ENCODE measurements at regions not wholly inside any gene's neighbourhood (a gene's known extent, or its start where the extent isn't known, plus 50 kb on each side); places are given as distances from the start of the nearest gene placed in this dataset.

DNA sequence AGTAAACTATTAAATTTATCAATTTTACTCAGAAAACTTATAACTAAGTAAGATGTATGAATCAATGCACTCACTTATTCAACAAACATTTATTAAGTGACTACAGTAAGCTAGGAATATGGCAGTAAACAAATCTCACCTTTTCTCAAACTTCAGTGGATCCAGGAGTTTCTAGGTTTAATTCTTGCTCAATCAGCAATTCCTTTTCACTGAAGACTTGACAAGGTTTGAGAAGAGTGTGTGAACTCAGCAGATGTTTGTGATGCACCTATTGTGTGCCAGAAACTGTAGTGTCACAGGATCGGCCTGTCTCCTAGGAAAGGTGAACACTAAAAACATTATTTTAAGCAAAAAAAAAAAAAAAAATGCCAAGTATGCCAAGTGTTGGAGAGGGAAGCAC lies 167.8 kb downstream of the ALG10 start:
- no peak for TF ChIP-seq POLR2A (IDR thresholded peaks at IDR 0.05; ENCODE audit: extremely low read depth, insufficient read length)
- TF ChIP-seq, protein P1, sequence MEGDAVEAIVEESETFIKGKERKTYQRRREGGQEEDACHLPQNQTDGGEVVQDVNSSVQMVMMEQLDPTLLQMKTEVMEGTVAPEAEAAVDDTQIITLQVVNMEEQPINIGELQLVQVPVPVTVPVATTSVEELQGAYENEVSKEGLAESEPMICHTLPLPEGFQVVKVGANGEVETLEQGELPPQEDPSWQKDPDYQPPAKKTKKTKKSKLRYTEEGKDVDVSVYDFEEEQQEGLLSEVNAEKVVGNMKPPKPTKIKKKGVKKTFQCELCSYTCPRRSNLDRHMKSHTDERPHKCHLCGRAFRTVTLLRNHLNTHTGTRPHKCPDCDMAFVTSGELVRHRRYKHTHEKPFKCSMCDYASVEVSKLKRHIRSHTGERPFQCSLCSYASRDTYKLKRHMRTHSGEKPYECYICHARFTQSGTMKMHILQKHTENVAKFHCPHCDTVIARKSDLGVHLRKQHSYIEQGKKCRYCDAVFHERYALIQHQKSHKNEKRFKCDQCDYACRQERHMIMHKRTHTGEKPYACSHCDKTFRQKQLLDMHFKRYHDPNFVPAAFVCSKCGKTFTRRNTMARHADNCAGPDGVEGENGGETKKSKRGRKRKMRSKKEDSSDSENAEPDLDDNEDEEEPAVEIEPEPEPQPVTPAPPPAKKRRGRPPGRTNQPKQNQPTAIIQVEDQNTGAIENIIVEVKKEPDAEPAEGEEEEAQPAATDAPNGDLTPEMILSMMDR (IDR thresholded peaks at IDR 0.05; ENCODE audit: low read depth, low read length): no peak
- no peak for TF ChIP-seq MYC (IDR thresholded peaks at IDR 0.05; ENCODE audit: low read depth, low read length)
- TF ChIP-seq, protein P2, sequence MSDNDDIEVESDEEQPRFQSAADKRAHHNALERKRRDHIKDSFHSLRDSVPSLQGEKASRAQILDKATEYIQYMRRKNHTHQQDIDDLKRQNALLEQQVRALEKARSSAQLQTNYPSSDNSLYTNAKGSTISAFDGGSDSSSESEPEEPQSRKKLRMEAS (IDR thresholded peaks at IDR 0.05; ENCODE audit: low read depth, low read length): no peak
